ENCODE measurements at regions not wholly inside any gene's neighbourhood (a gene's known extent, or its start where the extent isn't known, plus 50 kb on each side); places are given as distances from the start of the nearest gene placed in this dataset.

GRCh38 chr15:48017747-48018146 lies 103.0 kb upstream of the SLC24A5 start:
- TF ChIP-seq CTCF (IDR thresholded peaks at IDR 0.05) (no peak), POLR2A (IDR thresholded peaks at IDR 0.05) (no peak)
